OCI-LY7 (cell line): ENCODE measurements at regions not wholly inside any gene's neighbourhood (a gene's known extent, or its start where the extent isn't known, plus 50 kb on each side); places are given as distances from the start of the nearest gene placed in this dataset.

Source experiments
- BruUV-seq: library from RNA; stranded (reverse); fragments of 400-500 nt; replicated peaks from 2 replicates; lab custom pipeline; 2021; lab: Mats Ljungman, UMichigan
- CTCF ChIA-PET: fragments of 300-600 bp; sonication (Branson Sonifier 250); formaldehyde crosslinking; loops from one replicate; lab custom pipeline; 2022; ENCODE audit warnings: antibody characterized with exemption; ENCODE audit not compliant: unreplicated experiment; lab: Charles Lee
- POLR2A ChIA-PET: fragments of 300-600 bp; sonication (Branson Sonifier 250); formaldehyde crosslinking; loops from one replicate; lab custom pipeline; 2022; ENCODE audit warnings: antibody characterized with exemption; lab: Charles Lee
- DNase-seq: peaks from one replicate; pipeline ENCODE4 v3.0.0-alpha.2; 2015; ENCODE audit warnings: low spot score
- H2AFZ ChIP-seq: fragments of 200-600 bp; sonication (generic), shearing (Covaris generic); 2 replicates; pipeline ENCODE4 v1.6.1; 2014; ENCODE audit warnings: mild to moderate bottlenecking, antibody characterized with exemption, low read length, moderate library complexity
- H3K27ac ChIP-seq: fragments of 200-600 bp; sonication (generic); 2 replicates; pipeline ENCODE4 v1.5.1; 2014; ENCODE audit warnings: mixed run types, low read depth, mild to moderate bottlenecking, moderate library complexity, low read length, inconsistent platforms; ENCODE audit not compliant: poor library complexity, severe bottlenecking
- H3K36me3 ChIP-seq: fragments of 200-600 bp; sonication (generic); 2 replicates; pipeline ENCODE4 v1.6.1; 2014; ENCODE audit warnings: mild to moderate bottlenecking, antibody characterized with exemption, low read length, moderate library complexity, mixed read lengths; ENCODE audit not compliant: insufficient read depth
- H3K4me1 ChIP-seq: fragments of 200-600 bp; sonication (generic); 2 replicates; pipeline ENCODE4 v1.5.1; 2014; ENCODE audit warnings: mild to moderate bottlenecking, low read length; ENCODE audit not compliant: insufficient read depth, poor library complexity, severe bottlenecking
- H3K4me2 ChIP-seq: fragments of 200-600 bp; sonication (generic); 2 replicates; pipeline ENCODE4 v1.6.1; 2014; ENCODE audit warnings: mild to moderate bottlenecking, low read length
- H3K4me3 ChIP-seq: fragments of 200-600 bp; sonication (generic); 2 replicates; pipeline ENCODE4 v1.5.1; 2014; ENCODE audit warnings: mild to moderate bottlenecking, low read depth, low read length; ENCODE audit not compliant: poor library complexity, severe bottlenecking
- H3K79me2 ChIP-seq: fragments of 200-600 bp; sonication (generic); 2 replicates; pipeline ENCODE4 v1.6.1; 2016; ENCODE audit warnings: low read depth, mild to moderate bottlenecking, low read length, moderate library complexity, mixed read lengths; ENCODE audit not compliant: insufficient read depth
- H3K9me2 ChIP-seq: fragments of 200-600 bp; sonication (generic); 2 replicates; pipeline ENCODE4 v1.6.1; 2016; ENCODE audit warnings: mild to moderate bottlenecking, low read length, mixed read lengths; ENCODE audit not compliant: insufficient read depth
- H3K9me3 ChIP-seq: fragments of 200-600 bp; sonication (generic); 2 replicates; pipeline ENCODE4 v1.6.1; 2014; ENCODE audit warnings: mild to moderate bottlenecking, mixed run types, low read length, mixed read lengths
- H4K20me1 ChIP-seq: fragments of 200-600 bp; sonication (generic); 2 replicates; pipeline ENCODE4 v1.6.1; 2014; ENCODE audit warnings: mild to moderate bottlenecking, antibody characterized with exemption, low read length, moderate library complexity, mixed read lengths; ENCODE audit not compliant: insufficient read depth
- CTCF ChIP-seq: fragments of 200-600 bp; sonication (generic); conservative IDR thresholded peaks from 2 replicates; pipeline ENCODE4 v1.5.1; 2014; ENCODE audit warnings: mild to moderate bottlenecking, antibody characterized with exemption, low read length, moderate library complexity, mixed read lengths
- EZH2phosphoT487 ChIP-seq: fragments of 200-600 bp; sonication (generic); IDR thresholded peaks from 2 replicates; pipeline ENCODE4 v1.6.1; 2018; ENCODE audit warnings: low read depth, borderline replicate concordance, mild to moderate bottlenecking, mixed run types, antibody characterized with exemption, low read length, moderate library complexity, mixed read lengths
- intact Hi-C: fragments of 100-400 bp; cut with micrococcal nuclease; formaldehyde crosslinking; loops from one replicate; pipeline ENCODE4 v1.10.0; 2022; ENCODE audit not compliant: unreplicated experiment

GRCh38 chr12:90515199-90516175, 439.5 kb downstream of the CCER1 start:
- Histone ChIP-seq H3K36me3 (no peaks in the 10 kb centered on the region), H3K4me3 (no peak overlapping the region), H3K9me3 (no peaks in the 10 kb centered on the region), H3K4me1 (no peaks in the 10 kb centered on the region), H3K9me2 (no peaks in the 10 kb centered on the region), H2AFZ (no peak overlapping the region), H3K4me2 (no peak overlapping the region), H3K79me2 (no peaks in the 10 kb centered on the region), H4K20me1 (no peaks in the 10 kb centered on the region), H3K27ac (no peak overlapping the region)
- DNase-seq = no peak
- BruUV-seq = no TSS peak
- TF ChIP-seq CTCF (no peak), EZH2phosphoT487 (no peak)
- intact Hi-C loops = no loop called here
- ChIA-PET CTCF (no interaction called here), POLR2A (interaction anchor here (0.6 to 0.7 kb wide), 2 partner anchors 240 to 1110 kb away, joined by 3 read pairs; no protein-coding TSS in a partner anchor)

- no peaks in the 10 kb centered on the region for H3K4me1 ChIP-seq
- no peak overlapping the region for H3K4me2 ChIP-seq
- intact Hi-C loops = no loop called here
- no peak overlapping the region for H2AFZ ChIP-seq
- H4K20me1 ChIP-seq = no peaks in the 10 kb centered on the region
- ChIA-PET CTCF (no interaction called here), POLR2A (interaction anchor here (0.7 to 1.1 kb wide), 4 partner anchors 8 to 259 kb away, joined by 3 to 4 read pairs (median 4); no protein-coding TSS in a partner anchor)
- DNase-seq = no peak
- no peaks in the 10 kb centered on the region for H3K9me2 ChIP-seq
- no peaks in the 10 kb centered on the region for H3K36me3 ChIP-seq
- H3K79me2 ChIP-seq = no peaks in the 10 kb centered on the region
- H3K4me3 ChIP-seq = no peak overlapping the region
- no peaks in the 10 kb centered on the region for H3K9me3 ChIP-seq
- no peak overlapping the region for H3K27ac ChIP-seq
- TF ChIP-seq EZH2phosphoT487 (no peak), CTCF (no peak)
- BruUV-seq = no TSS peak
Measured at GRCh38 chr12:90514325-90514724, 440.7 kb downstream of the CCER1 start.

DNA sequence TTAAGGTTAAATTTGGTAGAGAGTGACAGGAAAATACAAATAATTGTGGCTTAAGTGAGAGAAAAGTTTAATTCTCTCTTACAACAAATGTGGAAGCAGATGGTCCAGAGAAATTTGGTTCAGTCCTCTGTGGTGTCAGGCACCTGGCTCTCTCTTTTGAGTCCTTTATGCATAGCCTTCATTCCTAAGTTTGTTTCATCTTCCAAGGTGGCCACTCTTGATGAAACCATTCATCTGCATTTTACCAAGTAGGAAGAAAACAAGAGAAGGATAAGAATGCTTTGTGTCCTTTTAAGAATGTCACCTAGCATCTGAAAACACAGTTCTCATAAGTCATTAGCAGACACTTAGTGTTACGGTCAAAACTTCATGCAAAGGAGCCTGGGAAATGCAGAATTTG, 442.5 kb downstream of the CCER1 start:
- BruUV-seq = no TSS peak
- TF ChIP-seq EZH2phosphoT487 (no peak), CTCF (no peak)
- POLR2A ChIA-PET = no interaction called here
- Histone ChIP-seq H2AFZ (no peak overlapping the region), H3K9me3 (no peaks in the 10 kb centered on the region), H3K27ac (no peak overlapping the region), H3K9me2 (no peaks in the 10 kb centered on the region), H3K79me2 (no peaks in the 10 kb centered on the region), H3K4me2 (no peak overlapping the region), H3K36me3 (no peaks in the 10 kb centered on the region), H3K4me3 (no peak overlapping the region), H4K20me1 (no peaks in the 10 kb centered on the region), H3K4me1 (no peaks in the 10 kb centered on the region)
- DNase-seq = no peak
- intact Hi-C loops = no loop called here
- CTCF ChIA-PET = no interaction called here
